Islet precursor cell (in vitro differentiated cells): ENCODE measurements at regions not wholly inside any gene's neighbourhood (a gene's known extent, or its start where the extent isn't known, plus 50 kb on each side); places are given as distances from the start of the nearest gene placed in this dataset.
A peak's percentile ranks its signal among the peaks of the same experiment; 100 is the strongest.

ENCODE experiments used
- DNase-seq: peaks from one replicate; pipeline ENCODE4 v3.0.0-alpha.2; 2018

- DNase-seq, result no peak
Observed at GRCh38 chr6:4651831-4652467, 124.3 kb upstream of the CDYL start.

DNA sequence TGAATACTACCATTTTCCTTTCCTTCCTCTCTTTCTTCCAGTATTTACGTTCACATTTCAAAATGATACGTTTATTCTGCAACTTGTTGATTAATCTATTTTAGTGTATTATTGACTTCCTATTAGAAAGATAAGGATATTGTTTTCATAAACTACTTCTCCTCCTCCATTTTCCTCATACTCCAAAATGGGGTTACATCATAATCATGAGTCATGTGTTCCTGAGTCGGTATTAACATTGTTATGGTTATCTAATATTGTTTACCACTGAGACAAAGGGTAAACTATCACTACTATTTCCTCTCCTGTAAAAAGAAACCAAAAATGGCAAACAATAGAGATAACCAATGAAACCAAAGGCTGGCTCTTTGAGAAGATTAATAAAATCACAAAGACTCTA lies 126.5 kb upstream of the CDYL start:
- DNase-seq, result no peak

GRCh38 chr6:4647414-4648365 lies 128.5 kb upstream of the CDYL start:
- peak; percentile 95 for DNase-seq

- peak; percentile 70 for DNase-seq
Observed at GRCh38 chr6:4645713-4646360, 130.4 kb upstream of the CDYL start.

DNA sequence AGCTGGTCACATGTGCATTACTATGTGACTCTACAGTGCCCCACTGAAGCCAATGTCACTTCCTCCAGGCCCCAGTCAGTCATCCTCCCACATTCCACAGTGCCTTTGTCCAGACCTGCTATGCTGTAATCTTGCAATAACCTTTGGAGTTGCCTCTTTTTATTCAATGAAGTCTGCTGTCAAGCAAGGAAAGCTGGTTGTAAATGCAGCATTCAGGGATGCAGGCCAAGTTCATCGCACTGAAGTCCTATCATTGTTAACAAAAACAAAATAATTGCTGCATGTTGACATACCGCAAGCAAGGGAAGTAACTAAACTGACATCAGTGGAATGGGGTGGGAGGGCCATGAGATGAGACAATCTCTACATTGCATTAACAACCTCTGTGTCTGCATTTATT lies 131.2 kb upstream of the CDYL start:
- DNase-seq, result peak; percentile 83

DNA sequence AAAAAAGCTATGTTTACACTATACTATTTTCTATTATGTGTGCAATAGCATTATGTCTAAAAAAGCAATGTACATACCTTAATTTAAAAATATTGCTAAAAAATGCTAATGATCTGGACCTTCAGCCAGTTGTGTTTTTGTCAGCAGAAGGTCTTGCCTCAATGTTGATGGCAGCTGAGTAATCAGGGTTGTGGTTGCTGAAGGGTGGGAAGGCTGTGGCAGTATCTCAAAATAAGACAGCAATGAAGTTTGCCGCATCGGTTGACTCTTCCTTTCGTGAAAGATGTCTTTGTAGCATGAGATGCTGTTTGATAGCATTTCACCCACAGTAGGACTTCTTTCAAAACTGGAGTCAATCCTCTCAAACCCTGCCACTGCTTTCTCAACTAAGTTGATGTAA lies 134.7 kb upstream of the CDYL start:
- DNase-seq, result no peak

- DNase-seq, result peak; percentile 46
Observed at GRCh38 chr6:4640139-4640538, 136.1 kb upstream of the CDYL start.

- DNase-seq, result no peak
Observed at GRCh38 chr6:4638641-4639040, 137.6 kb upstream of the CDYL start.

DNA sequence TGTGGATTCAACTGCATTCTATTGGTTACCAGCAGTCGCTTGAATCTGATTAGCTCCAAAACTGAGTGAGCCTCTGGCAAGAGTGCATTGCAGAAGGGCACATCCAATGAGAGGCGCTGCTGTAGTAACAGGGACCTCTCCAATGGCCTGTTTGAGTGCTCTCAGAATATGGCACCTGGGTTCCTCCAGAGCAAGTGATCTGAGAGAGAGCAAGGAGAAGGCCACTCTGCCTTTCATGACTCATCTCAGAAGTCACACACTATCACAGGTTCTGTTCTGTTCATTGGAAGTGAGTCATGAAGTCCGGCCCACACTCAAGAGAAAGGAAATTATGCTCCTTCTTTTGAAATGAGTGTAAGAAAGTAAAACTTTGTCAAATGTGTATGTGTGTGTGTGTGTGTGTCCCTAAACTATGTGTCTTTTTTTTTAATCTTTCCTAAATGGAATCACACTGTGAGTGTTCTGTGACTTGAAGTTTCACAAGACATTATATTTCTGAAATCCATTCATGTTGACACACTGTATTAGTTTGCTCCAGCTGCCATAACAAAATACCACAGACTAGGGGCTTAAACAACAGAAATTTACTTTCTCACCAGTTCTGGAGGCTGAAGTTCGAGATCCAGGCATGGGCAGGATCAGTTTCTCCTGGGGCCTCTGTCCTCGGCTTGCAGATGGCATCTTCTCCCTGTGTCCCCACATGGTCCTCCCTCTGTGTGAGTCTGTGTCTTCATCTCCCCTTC lies 138.3 kb upstream of the CDYL start:
- DNase-seq, result peak; percentile 56

DNA sequence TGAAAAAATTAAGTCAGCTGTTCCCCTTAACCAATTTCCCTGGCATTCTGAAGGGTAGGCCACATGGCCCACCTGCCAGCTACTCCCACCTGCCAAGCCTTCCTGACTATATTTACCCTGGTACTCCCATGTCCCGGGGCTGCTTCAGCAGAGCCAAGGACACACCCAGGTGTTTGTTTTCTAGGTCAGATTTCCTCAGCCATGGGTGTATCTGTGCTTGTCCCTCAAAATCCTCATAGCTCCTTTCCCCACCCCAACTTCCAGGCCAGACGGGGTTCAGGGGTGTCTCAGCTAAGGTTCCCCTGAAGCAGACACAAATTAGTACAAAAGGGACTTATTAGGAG lies 139.4 kb upstream of the CDYL start:
- no peak for DNase-seq

- DNase-seq, result no peak
Observed at GRCh38 chr6:4636191-4636880, 139.9 kb upstream of the CDYL start.

DNA sequence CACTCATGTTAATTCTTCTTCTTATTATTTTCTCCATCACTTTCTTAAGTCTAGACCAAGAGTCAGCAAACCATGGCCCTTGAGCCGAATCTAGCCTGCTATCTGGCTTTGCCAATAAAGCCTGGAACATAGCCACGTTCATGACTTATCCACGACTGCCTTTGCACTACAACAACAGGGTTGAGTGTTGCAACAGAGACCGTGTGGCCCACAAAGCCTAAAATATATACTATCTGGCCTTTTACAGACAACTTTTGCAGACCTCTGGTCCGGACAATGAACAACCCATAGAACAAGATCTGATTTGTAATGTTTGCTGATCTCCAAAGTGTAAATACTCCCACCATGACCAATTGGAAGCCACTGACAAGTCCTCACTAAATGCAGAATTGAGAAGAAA lies 140.5 kb upstream of the CDYL start:
- no peak for DNase-seq

- no peak for DNase-seq
Observed at GRCh38 chr6:4632421-4632820, 143.8 kb upstream of the CDYL start.

GRCh38 chr6:4629789-4630188 lies 146.4 kb upstream of the CDYL start:
- DNase-seq, result peak; percentile 41

GRCh38 chr6:4625557-4625956 lies 150.6 kb upstream of the CDYL start:
- DNase-seq, result no peak

GRCh38 chr6:4624726-4625125 lies 151.5 kb upstream of the CDYL start:
- DNase-seq, result no peak

DNA sequence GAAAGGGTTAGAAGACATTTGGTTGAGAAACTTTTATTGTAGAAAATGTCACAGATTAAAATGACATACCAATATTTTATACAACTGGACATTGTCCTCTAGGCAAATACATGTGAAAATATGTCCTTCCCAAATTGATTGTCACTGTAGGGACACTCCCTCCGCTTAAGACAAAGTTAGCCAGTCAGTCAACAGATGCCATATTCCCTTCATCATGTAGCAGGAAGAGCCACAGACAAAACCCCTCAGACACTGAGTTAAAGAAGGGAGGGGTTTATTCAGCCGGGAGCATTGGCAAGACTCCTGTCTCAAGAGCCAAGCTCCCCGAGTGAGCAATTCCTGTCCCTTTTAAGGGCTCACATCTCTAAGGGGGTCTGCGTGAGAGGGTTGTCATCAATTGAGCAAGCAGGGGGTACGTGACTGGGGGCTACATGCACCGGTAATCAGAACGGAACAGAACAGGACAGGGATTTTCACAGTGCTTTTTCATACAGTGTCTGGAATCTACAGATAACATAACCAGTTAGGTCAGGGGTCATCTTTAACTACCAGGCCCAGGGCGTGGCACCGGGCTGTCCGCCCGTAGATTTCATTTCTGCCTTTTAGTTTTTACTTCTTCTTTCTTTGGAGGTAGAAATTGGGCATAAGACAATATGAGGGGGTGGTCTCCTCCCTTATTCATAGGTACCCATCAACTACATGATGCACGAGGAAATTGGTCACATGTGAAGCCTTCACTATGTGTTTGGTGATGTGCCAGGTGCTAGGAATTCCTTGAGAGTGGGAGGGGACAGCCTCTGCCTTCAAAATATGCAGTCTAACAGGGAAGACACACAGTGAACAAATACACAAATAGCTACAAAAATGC lies 155.7 kb upstream of the CDYL start:
- no peak for DNase-seq

GRCh38 chr6:4616311-4616710 lies 159.9 kb upstream of the CDYL start:
- DNase-seq, result no peak

DNA sequence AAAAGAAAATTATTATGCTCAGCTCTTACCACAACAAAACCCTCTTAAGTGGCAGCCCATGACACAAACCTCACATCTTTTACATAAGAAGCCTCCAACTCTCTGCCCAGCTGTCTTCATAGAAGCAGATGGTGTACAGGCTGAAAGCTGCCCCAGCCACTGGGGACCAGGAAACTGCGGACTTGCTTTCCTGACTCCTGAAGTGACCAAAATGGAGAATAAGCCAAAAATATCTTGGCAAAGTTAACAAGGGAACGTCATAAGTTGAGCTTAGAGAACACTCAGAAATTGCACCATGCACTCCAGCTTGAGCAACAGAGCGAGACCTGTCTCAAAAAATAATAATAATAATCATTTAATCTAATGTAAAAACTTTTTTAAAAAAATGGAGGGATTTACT lies 160.3 kb upstream of the CDYL start:
- DNase-seq, result no peak

DNA sequence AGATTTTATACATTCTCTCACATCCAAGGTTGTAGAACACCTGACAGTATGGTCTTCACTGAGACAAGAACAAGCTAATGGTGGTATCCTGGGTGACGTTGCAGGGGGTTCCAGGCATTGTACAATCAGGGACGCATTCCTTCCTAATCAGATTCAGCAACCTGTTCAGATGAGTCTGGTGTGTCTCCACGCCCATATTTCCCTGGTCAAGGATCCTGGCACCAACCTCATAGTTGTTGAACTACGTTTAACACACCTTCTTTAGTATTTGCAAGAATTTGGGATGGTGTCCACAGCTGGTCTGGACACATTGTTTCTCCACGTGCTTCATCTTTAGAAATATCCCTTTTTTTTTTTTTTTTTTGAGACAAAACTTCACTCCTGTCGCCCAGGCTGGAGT lies 161.0 kb upstream of the CDYL start:
- DNase-seq, result no peak

DNA sequence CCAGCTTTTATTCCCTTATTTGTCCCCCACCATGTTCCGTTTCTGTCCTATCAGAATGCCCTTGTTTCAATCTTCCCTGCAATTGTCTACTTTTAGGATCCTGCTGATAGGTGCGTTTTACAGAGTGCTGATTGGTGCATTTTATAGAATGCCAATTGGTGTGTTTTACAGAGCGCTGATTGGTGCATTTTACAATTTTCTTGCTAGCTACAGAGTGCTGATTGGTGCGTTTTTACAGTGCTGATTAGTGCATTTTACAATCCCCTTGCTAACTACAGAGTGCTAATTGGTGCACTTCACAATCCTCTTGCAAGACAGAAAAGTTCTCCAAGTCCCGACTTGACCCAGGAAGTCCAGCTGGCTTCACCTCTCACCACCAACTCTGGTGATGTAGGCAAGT lies 161.6 kb upstream of the CDYL start:
- DNase-seq, result no peak

DNA sequence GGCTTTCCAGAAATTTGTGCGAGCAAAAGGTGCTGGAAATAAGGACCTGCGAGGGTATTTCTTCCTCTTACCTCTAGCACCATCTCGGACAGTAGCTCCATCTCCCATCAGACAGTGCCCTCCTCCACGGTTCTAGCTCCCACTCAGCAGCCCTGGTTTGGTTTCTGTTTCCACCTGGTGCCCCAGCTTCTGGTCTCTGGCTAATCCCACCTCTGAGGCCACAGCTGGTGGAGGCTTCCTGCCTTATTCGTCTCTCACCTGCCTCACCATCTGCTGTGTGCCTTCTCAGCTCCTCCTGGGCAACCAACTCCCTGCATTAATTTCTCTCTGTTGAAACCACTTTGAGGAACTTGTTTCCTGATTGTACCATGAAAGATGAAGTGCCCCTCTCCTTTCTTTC lies 162.4 kb upstream of the CDYL start:
- DNase-seq, result no peak
